IMR-90 (cell line): ENCODE measurements at regions not wholly inside any gene's neighbourhood (a gene's known extent, or its start where the extent isn't known, plus 50 kb on each side); places are given as distances from the start of the nearest gene placed in this dataset.
"Not testable (repeated sequence)": the region's sequence is repeated elsewhere in the genome, so short reads cannot be mapped to it uniquely, and the experiment has no call there.

ENCODE experiments used
- ATAC-seq: fragments of 200-7000 bp; cut with Tn5 transposase; 2 replicates; pipeline ENCODE4 v1.9.1; 2020; ENCODE audit warnings: low read depth, mild to moderate bottlenecking, moderate library complexity
- BruUV-seq: library from RNA; stranded (reverse); fragments of 400-500 nt; replicated peaks from 2 replicates; lab custom pipeline; 2021; lab: Mats Ljungman, UMichigan
- CTCF ChIA-PET: fragments of 300-600 bp; formaldehyde crosslinking; extraction: SDS; loops from one replicate; lab custom pipeline; 2021; ENCODE audit warnings: antibody characterized with exemption; lab: Yijun Ruan, JAX
- POLR2A ChIA-PET: fragments of 300-600 bp; sonication (Branson Sonifier 250); formaldehyde crosslinking; loops from one replicate; lab custom pipeline; 2022; ENCODE audit warnings: antibody characterized with exemption; ENCODE audit not compliant: unreplicated experiment; lab: Charles Lee
- DNase-seq: peaks from one replicate; pipeline ENCODE4 v3.0.0; 2013
- H2AFZ ChIP-seq: replicated peaks from 2 replicates; pipeline ENCODE3; 2013; ENCODE audit warnings: low read length, mild to moderate bottlenecking; ENCODE audit not compliant: poor library complexity
- H2AK5ac ChIP-seq: 2 replicates; pipeline ENCODE4 v1.6.1; 2013; ENCODE audit warnings: low read depth, low read length, inconsistent platforms
- H2AK9ac ChIP-seq: replicated peaks from 2 replicates; pipeline ENCODE3; 2013; ENCODE audit warnings: mild to moderate bottlenecking, low read depth, low read length, moderate library complexity; ENCODE audit not compliant: poor library complexity
- H2BK120ac ChIP-seq: 2 replicates; pipeline ENCODE4 v1.6.1; 2013; ENCODE audit warnings: low read depth, low read length, inconsistent platforms
- H2BK15ac ChIP-seq: 3 replicates; pipeline ENCODE4 v1.6.1; 2013; ENCODE audit warnings: low read depth, low read length, inconsistent platforms
- H2BK20ac ChIP-seq: 2 replicates; pipeline ENCODE4 v1.6.1; 2013; ENCODE audit warnings: low read depth, mild to moderate bottlenecking, inconsistent platforms, low read length, moderate library complexity
- H2BK5ac ChIP-seq: 2 replicates; pipeline ENCODE4 v1.6.1; 2013; ENCODE audit warnings: mild to moderate bottlenecking, low read depth, low read length, inconsistent platforms; ENCODE audit not compliant: poor library complexity, severe bottlenecking
- H3K14ac ChIP-seq: replicated peaks from 2 replicates; pipeline ENCODE4 v1.6.1; 2013; ENCODE audit warnings: low read depth, low read length, inconsistent platforms
- H3K18ac ChIP-seq: 2 replicates; pipeline ENCODE4 v1.6.1; 2013; ENCODE audit warnings: low read depth, low read length, control low read depth
- H3K23ac ChIP-seq: 2 replicates; pipeline ENCODE4 v1.6.1; 2013; ENCODE audit warnings: low read depth, low read length, inconsistent platforms
- H3K27ac ChIP-seq: 2 replicates; pipeline ENCODE4 v1.5.1; 2013; ENCODE audit warnings: mild to moderate bottlenecking, control low read depth, low read length; ENCODE audit not compliant: insufficient read depth
- H3K27me3 ChIP-seq: 2 replicates; pipeline ENCODE4 v1.6.1; 2013; ENCODE audit warnings: low read length; ENCODE audit not compliant: control insufficient read depth, insufficient read depth
- H3K36me3 ChIP-seq: 2 replicates; pipeline ENCODE4 v1.6.1; 2013; ENCODE audit warnings: low read length, mixed read lengths; ENCODE audit not compliant: control insufficient read depth, insufficient read depth
- H3K4ac ChIP-seq: 2 replicates; pipeline ENCODE4 v1.6.1; 2013; ENCODE audit warnings: low read depth, low read length, inconsistent platforms
- H3K4me1 ChIP-seq: 2 replicates; pipeline ENCODE4 v1.6.1; 2013; ENCODE audit warnings: low read length, mixed read lengths; ENCODE audit not compliant: control insufficient read depth, insufficient read depth
- H3K4me2 ChIP-seq: 2 replicates; pipeline ENCODE4 v1.6.1; 2013; ENCODE audit warnings: low read depth, mild to moderate bottlenecking, control low read depth, low read length, moderate library complexity
- H3K4me3 ChIP-seq: 2 replicates; pipeline ENCODE4 v1.5.1; 2013; ENCODE audit warnings: low read depth, mild to moderate bottlenecking, control low read depth, low read length, moderate library complexity; ENCODE audit not compliant: insufficient read depth
- H3K56ac ChIP-seq: 2 replicates; pipeline ENCODE4 v1.6.1; 2013; ENCODE audit warnings: low read length, inconsistent platforms; ENCODE audit not compliant: insufficient read depth; ENCODE audit errors: extremely low read depth
- H3K79me1 ChIP-seq, 2 experiments: 2 replicates each; pipeline ENCODE4 v1.6.1; 2013; ENCODE audit warnings: low read length in 2 of 2, inconsistent platforms in 1 of 2, low read depth in 1 of 2
- H3K9ac ChIP-seq: 2 replicates; pipeline ENCODE4 v1.6.1; 2013; ENCODE audit warnings: low read depth, low read length, control low read depth
- H3K9me1 ChIP-seq: 2 replicates; pipeline ENCODE4 v1.6.1; 2013; ENCODE audit warnings: low read length, inconsistent platforms; ENCODE audit not compliant: insufficient read depth
- H3K9me3 ChIP-seq: 2 replicates; pipeline ENCODE4 v1.6.1; 2013; ENCODE audit warnings: low read length; ENCODE audit not compliant: control insufficient read depth, insufficient read depth
- H4K20me1 ChIP-seq: 2 replicates; pipeline ENCODE4 v1.6.1; 2013; ENCODE audit warnings: low read length, inconsistent platforms; ENCODE audit not compliant: insufficient read depth
- H4K5ac ChIP-seq: 2 replicates; pipeline ENCODE4 v1.6.1; 2013; ENCODE audit warnings: mild to moderate bottlenecking, low read depth, low read length, control low read depth
- H4K8ac ChIP-seq, 2 experiments: 2 replicates each; pipeline ENCODE4 v1.6.1; 2013; ENCODE audit warnings: low read depth in 2 of 2, low read length in 2 of 2, control low read depth in 1 of 2, inconsistent platforms in 1 of 2
- H4K91ac ChIP-seq: 2 replicates; pipeline ENCODE4 v1.6.1; 2013; ENCODE audit warnings: low read depth, low read length, inconsistent platforms; ENCODE audit not compliant: insufficient read depth
- MAFK ChIP-seq: IDR thresholded peaks from 2 replicates; pipeline ENCODE4 v1.6.1; 2012; ENCODE audit warnings: low read depth, low read length, improper control_type of control experiment
- WGBS, 2 experiments: methylation state at CpG; one replicate each; pipeline versions ENCODE4 v1.1.5 to v1.1.7; 2013; ENCODE audit warnings: missing lambda C conversion rate in 2 of 2; ENCODE audit not compliant: insufficient read length in 1 of 2; ENCODE audit errors: extremely low coverage in 2 of 2; 5-methylcytosine and 5-hydroxymethylcytosine counted together
- dilution Hi-C: fragments of 300-500 bp; cut with HindIII; formaldehyde crosslinking; loops from one replicate; pipeline ENCODE4 v1.14.3; 2018; ENCODE audit warnings: low sequenced_read_pairs; ENCODE audit not compliant: unreplicated experiment
- in situ Hi-C: fragments of 300-500 bp; cut with MboI; formaldehyde crosslinking; loops from 3 replicates; pipeline ENCODE4 v1.14.3; 2019; ENCODE audit warnings: low sequenced_read_pairs, inconsistent platforms, mixed read lengths
- intact Hi-C: fragments of 100-400 bp; cut with micrococcal nuclease; formaldehyde crosslinking; loops from 2 replicates; pipeline ENCODE4 v1.10.0; 2022

GRCh38 chr22:12603399-12603798, 2924.6 kb upstream of the OR11H1 start:
- H3K9ac ChIP-seq, H2BK5ac ChIP-seq, H3K23ac ChIP-seq, H4K20me1 ChIP-seq, intact Hi-C loops, H3K56ac ChIP-seq, H3K4me3 ChIP-seq, H3K27ac ChIP-seq, H3K36me3 ChIP-seq, dilution Hi-C loops, H2BK15ac ChIP-seq, ATAC-seq, H3K4ac ChIP-seq, H2BK20ac ChIP-seq, H3K9me1 ChIP-seq, H4K8ac ChIP-seq, H4K5ac ChIP-seq, H2AK9ac ChIP-seq, H3K14ac ChIP-seq, H3K18ac ChIP-seq, POLR2A ChIA-PET, H2AK5ac ChIP-seq, CTCF ChIA-PET, H3K27me3 ChIP-seq, H3K79me1 ChIP-seq, H2BK120ac ChIP-seq, H4K91ac ChIP-seq, BruUV-seq, in situ Hi-C loops, DNase-seq, H3K4me1 ChIP-seq, H2AFZ ChIP-seq, H3K4me2 ChIP-seq: not testable (repeated sequence)
- TF ChIP-seq MAFK: peak; percentile 30
- H3K9me3 ChIP-seq: peaks cover 17% of the 10 kb centered on the region
- WGBS, 2 experiments: 25% methylated on average over 2 of the region's 6 CpGs; no CpG with 5 or more reads in 1 of the 2 experiments

GRCh38 chr22:12603833-12604232, 2924.2 kb upstream of the OR11H1 start:
- in situ Hi-C loops, ATAC-seq, H2BK120ac ChIP-seq, H2AK9ac ChIP-seq, H3K4me1 ChIP-seq, intact Hi-C loops, H4K5ac ChIP-seq, H3K79me1 ChIP-seq, H4K20me1 ChIP-seq, dilution Hi-C loops, H3K23ac ChIP-seq, H4K8ac ChIP-seq, DNase-seq, H3K14ac ChIP-seq, H2BK15ac ChIP-seq, CTCF ChIA-PET, POLR2A ChIA-PET, H3K27ac ChIP-seq, H2AK5ac ChIP-seq, H3K4me2 ChIP-seq, H3K27me3 ChIP-seq, H3K4me3 ChIP-seq, H3K9ac ChIP-seq, H3K4ac ChIP-seq, H4K91ac ChIP-seq, H3K18ac ChIP-seq, H2BK5ac ChIP-seq, BruUV-seq, H3K36me3 ChIP-seq, H2BK20ac ChIP-seq, H3K9me1 ChIP-seq, H3K56ac ChIP-seq, H2AFZ ChIP-seq: not testable (repeated sequence)
- peaks cover 15% of the 10 kb centered on the region for H3K9me3 ChIP-seq
